ENCODE measurements at regions not wholly inside any gene's neighbourhood (a gene's known extent, or its start where the extent isn't known, plus 50 kb on each side); places are given as distances from the start of the nearest gene placed in this dataset.

DNA sequence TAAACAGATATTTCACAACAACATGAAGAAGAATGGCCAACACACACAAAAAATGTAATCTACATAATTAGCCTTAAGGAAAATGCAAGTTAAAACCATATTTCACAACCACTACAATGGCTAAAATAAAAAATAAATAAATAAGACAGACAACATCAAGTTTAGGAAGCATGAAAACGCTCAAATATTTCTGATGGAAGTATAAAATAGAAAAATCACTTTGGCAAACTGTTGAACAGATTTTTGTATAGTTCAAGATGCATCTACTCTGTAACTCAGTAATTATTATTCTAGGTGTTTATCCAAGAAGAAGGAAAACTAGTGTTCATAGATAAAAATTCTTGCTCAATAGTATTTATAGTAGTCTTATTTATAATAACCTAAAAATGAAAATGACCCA lies 1410.1 kb upstream of the ADGRB3 start:
- TF ChIP-seq, protein P1, sequence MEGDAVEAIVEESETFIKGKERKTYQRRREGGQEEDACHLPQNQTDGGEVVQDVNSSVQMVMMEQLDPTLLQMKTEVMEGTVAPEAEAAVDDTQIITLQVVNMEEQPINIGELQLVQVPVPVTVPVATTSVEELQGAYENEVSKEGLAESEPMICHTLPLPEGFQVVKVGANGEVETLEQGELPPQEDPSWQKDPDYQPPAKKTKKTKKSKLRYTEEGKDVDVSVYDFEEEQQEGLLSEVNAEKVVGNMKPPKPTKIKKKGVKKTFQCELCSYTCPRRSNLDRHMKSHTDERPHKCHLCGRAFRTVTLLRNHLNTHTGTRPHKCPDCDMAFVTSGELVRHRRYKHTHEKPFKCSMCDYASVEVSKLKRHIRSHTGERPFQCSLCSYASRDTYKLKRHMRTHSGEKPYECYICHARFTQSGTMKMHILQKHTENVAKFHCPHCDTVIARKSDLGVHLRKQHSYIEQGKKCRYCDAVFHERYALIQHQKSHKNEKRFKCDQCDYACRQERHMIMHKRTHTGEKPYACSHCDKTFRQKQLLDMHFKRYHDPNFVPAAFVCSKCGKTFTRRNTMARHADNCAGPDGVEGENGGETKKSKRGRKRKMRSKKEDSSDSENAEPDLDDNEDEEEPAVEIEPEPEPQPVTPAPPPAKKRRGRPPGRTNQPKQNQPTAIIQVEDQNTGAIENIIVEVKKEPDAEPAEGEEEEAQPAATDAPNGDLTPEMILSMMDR (IDR thresholded peaks at IDR 0.05; ENCODE audit: unreplicated experiment in 3 of 3), result no peak
- H3K27ac Mint-ChIP-seq, result no peak overlapping the region

DNA sequence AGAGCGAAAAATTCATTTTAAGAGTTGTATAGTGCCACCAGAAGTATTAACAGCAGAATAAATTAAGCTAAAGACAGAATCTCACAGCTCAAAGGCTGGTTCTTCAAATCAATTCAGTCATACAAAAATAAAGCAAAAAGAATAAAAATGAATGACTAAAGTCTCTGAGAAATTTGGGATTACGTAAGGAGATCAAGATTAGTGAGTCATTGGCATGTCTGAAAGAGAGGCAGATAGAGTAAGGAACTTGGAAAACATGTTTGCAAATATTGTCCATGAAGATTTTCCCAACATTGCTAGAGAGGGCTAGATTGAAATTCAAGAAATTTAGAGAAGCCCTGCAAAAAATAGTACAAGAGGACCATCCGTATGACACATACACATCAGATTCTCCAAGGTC lies 1413.9 kb upstream of the ADGRB3 start:
- Mint-ChIP-seq H3K9me3 (no peaks in the 10 kb centered on the region), H3K27ac (no peak overlapping the region), H3K4me1 (peaks cover 4% of the 10 kb centered on the region), H3K27me3 (ENCODE audit: low read depth) (no peaks in the 10 kb centered on the region), H3K4me3 (no peak overlapping the region), H3K36me3 (ENCODE audit: low read depth) (no peaks in the 10 kb centered on the region)
- TF ChIP-seq, protein P1 (IDR thresholded peaks at IDR 0.05; ENCODE audit: unreplicated experiment in 3 of 3), result no peak

More for the DNA sequence above, 1410.1 kb upstream of the ADGRB3 start:
- Mint-ChIP-seq H3K27me3 (ENCODE audit: low read depth) (no peaks in the 10 kb centered on the region), H3K4me1 (peaks cover under 1% of the 10 kb centered on the region), H3K36me3 (ENCODE audit: low read depth) (no peaks in the 10 kb centered on the region), H3K4me3 (no peak overlapping the region), H3K9me3 (no peaks in the 10 kb centered on the region)

DNA sequence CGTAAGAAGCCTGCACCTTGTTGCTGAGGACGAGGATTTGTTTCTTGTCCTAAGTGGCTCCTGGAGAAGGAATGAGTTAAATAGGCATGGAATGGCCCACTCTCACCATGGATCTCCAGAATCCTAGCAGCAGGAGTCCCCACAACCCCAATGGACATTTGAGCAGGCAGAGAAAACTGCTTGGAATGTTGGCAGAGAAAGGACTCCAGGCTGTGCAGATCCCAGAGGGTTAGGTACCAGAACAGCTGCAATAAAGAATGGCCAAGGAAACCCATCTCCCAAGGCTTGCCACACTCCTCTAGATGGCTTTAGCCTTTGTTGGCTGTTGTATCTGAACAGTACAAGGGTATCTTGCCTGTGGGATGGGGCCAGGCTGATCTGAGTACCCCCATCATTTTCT lies 1415.7 kb upstream of the ADGRB3 start:
- Mint-ChIP-seq H3K4me1 (peaks cover 4% of the 10 kb centered on the region), H3K27me3 (ENCODE audit: low read depth) (no peaks in the 10 kb centered on the region), H3K4me3 (no peak overlapping the region), H3K9me3 (no peaks in the 10 kb centered on the region), H3K27ac (no peak overlapping the region), H3K36me3 (ENCODE audit: low read depth) (no peaks in the 10 kb centered on the region)
- TF ChIP-seq, protein P1 (IDR thresholded peaks at IDR 0.05; ENCODE audit: unreplicated experiment in 3 of 3), result no peak

DNA sequence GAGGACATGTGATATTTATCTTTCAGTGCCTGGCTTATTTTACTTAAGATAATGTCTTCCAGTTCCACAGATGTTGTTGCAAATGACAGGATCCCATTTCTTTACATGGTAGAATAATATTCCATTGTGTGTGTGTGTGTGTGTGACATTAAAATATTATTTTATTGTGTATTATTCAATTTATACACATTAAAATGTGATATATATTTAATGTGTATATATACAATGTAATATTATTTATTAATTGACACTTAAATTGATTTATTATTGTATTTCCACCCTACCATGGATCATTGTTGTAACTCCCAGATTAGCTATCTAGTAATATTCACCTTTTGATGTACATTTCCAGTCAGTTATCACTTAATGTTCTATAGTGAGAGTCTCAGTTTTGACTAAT lies 1422.5 kb upstream of the ADGRB3 start:
- no peaks in the 10 kb centered on the region for H3K36me3 Mint-ChIP-seq (ENCODE audit: low read depth)
- H3K4me3 Mint-ChIP-seq, result no peak overlapping the region
- H3K27me3 Mint-ChIP-seq (ENCODE audit: low read depth), result no peaks in the 10 kb centered on the region
- H3K9me3 Mint-ChIP-seq, result no peaks in the 10 kb centered on the region
- TF ChIP-seq, protein P1 (IDR thresholded peaks at IDR 0.05; ENCODE audit: unreplicated experiment in 3 of 3), result no peak
- H3K27ac Mint-ChIP-seq, result no peak overlapping the region
- H3K4me1 Mint-ChIP-seq, result no peaks in the 10 kb centered on the region

DNA sequence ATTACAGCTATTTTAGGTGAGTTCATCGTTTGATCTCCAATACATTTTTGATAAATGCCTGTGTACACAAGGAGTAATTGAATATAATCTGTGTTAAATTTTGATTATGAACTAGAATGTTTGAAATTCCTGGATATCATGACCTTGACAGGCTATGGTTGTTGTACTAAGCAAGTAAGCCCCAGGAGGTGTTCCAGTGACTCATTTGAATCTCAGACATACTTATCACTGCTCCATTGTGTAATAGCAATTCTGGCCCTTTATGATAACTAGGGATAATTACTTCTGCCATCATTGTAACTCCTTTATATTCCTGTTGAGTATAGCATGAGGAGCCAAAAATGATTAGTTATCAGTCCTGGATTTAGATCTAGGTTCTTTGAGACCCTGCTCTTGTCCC lies 1424.6 kb upstream of the ADGRB3 start:
- Mint-ChIP-seq H3K27me3 (ENCODE audit: low read depth) (no peaks in the 10 kb centered on the region), H3K4me3 (no peak overlapping the region), H3K27ac (no peak overlapping the region), H3K36me3 (ENCODE audit: low read depth) (no peaks in the 10 kb centered on the region), H3K9me3 (no peaks in the 10 kb centered on the region), H3K4me1 (no peaks in the 10 kb centered on the region)
- TF ChIP-seq, protein P1 (IDR thresholded peaks at IDR 0.05; ENCODE audit: unreplicated experiment in 3 of 3), result no peak

DNA sequence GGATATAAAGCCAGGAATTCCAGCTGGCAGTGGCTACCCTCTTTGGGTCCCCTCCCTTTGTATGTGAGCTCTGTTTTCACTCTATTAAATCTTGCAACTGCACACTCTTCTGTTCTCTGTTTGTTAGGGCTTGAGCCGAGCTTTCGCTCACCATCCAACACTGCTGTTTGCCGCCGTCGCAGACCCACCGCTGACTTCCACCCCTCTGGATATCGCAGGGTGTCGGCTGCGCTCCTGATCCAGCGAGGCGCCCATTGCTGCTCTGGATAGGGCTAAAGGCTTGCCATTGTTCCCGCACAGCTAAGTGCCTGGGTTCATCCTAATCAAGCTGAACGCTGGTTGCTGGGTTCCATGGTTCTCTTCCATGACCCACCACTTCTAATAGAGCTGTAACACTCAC lies 1433.5 kb upstream of the ADGRB3 start:
- H3K4me3 Mint-ChIP-seq, result no peak overlapping the region
- no peaks in the 10 kb centered on the region for H3K4me1 Mint-ChIP-seq
- H3K27ac Mint-ChIP-seq, result no peak overlapping the region
- no peaks in the 10 kb centered on the region for H3K9me3 Mint-ChIP-seq
- H3K27me3 Mint-ChIP-seq (ENCODE audit: low read depth), result peaks cover 3% of the 10 kb centered on the region
- TF ChIP-seq, protein P1 (IDR thresholded peaks at IDR 0.05; ENCODE audit: unreplicated experiment in 3 of 3), result no peak
- H3K36me3 Mint-ChIP-seq (ENCODE audit: low read depth), result no peaks in the 10 kb centered on the region

All from nephron (organoid).